ENCODE measurements at regions not wholly inside any gene's neighbourhood (a gene's known extent, or its start where the extent isn't known, plus 50 kb on each side); places are given as distances from the start of the nearest gene placed in this dataset.

DNA sequence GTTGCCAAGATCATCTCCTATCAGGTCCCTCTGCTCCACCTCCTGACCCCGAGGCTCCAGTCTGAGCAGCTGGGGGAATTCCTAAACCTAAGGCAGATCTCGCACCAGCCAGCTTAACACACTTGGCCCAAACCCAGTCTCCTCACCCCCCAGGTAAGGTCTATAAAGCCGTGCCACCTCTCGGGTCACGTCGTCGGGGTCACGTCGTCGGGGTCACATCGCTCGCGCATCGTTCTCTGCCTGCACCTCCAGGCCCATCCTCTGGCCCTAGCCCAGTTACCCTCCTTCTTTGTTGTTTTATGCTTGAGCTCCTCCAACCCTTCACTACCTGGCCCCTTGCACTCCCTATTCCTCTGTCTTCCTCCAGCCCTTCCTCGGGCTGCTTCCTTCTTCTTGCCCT is 77.2 kb downstream of the CTSL start:
- TF ChIP-seq, protein P1, sequence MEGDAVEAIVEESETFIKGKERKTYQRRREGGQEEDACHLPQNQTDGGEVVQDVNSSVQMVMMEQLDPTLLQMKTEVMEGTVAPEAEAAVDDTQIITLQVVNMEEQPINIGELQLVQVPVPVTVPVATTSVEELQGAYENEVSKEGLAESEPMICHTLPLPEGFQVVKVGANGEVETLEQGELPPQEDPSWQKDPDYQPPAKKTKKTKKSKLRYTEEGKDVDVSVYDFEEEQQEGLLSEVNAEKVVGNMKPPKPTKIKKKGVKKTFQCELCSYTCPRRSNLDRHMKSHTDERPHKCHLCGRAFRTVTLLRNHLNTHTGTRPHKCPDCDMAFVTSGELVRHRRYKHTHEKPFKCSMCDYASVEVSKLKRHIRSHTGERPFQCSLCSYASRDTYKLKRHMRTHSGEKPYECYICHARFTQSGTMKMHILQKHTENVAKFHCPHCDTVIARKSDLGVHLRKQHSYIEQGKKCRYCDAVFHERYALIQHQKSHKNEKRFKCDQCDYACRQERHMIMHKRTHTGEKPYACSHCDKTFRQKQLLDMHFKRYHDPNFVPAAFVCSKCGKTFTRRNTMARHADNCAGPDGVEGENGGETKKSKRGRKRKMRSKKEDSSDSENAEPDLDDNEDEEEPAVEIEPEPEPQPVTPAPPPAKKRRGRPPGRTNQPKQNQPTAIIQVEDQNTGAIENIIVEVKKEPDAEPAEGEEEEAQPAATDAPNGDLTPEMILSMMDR (IDR thresholded peaks at IDR 0.05; ENCODE audit: control insufficient read depth, extremely low read depth, insufficient read depth): no peak
- H3K4me3 ChIP-seq (ENCODE audit: low read depth, low read length): no peak overlapping the region
- DNase-seq (ENCODE audit: low read depth): no peak

DNA sequence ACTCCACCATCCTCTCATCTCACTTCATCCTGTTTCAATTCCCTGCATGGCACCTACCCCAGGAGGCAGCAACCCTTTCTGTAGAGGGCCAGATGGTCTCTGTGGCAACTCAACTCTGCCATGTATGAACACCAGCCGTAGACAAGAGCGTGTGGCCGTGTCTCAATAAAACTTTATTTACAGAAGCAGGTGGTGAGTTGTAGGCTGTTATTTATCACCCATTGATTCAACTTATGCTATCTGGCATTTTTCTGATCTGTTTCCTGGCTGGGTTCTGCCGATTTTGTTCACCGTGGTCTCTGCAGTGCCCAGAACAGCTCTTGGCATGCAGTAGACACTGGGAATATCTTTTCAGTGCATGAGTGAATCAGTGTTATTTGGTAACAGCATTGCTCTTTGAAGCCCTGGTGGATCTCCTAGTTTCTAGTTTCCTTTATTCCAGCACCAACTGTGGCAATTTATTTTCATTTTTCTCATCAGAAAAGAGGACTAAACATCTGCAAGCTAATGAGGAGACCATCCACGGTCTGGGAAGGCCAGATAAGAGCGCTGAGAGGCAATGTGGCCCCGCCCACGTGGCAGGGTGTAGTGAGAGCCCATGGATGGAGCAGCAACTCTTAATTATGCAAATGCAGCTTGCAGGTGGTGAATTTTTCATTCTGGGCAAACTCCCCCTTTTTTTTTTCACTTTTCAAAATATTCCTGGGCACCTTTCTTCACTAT is 77.9 kb downstream of the CTSL start:
- DNase-seq (ENCODE audit: low read depth): no peak
- H3K4me3 ChIP-seq (ENCODE audit: low read depth, low read length): no peak overlapping the region
- TF ChIP-seq, protein P1 (IDR thresholded peaks at IDR 0.05; ENCODE audit: control insufficient read depth, extremely low read depth, insufficient read depth): no peak

DNA sequence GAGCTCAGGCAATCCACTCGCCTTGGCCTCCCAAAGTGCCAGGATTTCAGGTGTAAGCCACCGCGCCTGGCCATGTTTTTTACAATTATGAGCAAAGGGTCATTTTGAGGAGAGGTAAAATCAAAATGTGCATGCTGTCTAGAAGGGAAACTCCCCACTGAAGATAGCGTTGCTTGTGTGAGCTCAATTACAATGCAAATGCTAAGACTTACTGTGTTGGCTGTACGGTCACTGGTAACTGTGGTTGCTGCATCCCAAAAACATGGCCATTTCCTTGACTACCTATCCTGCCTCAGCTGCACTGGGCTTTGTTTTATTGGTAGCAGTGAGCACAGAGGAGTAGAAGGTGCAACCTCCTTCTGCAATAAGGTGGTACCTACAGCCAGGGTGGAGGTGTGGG is 77.4 kb upstream of the SPATA31E1 start:
- no peak overlapping the region for H3K4me3 ChIP-seq (ENCODE audit: low read depth, low read length)
- TF ChIP-seq, protein P1 (IDR thresholded peaks at IDR 0.05; ENCODE audit: control insufficient read depth, extremely low read depth, insufficient read depth): no peak
- DNase-seq (ENCODE audit: low read depth): no peak

DNA sequence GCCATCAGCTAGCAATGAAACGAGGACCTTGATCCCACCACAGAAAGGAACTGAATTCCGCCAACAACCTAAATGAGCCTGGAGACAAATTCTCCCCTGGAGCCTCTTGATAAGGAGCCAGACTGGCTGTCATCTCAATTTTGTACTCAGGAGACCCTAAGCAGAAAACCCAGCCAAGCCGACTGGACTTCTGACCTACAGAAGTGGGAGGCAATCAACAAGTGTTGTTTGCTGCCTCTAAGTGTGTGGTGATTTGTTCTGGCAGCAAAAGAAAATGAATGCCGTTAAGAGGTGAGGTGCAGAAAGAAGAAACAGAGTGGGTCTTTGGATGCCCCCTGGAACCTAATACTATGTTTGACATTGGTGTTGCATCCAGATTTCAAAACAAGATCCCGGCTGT is 72.7 kb upstream of the SPATA31E1 start:
- TF ChIP-seq, protein P1 (IDR thresholded peaks at IDR 0.05; ENCODE audit: control insufficient read depth, extremely low read depth, insufficient read depth): no peak
- no peak overlapping the region for H3K4me3 ChIP-seq (ENCODE audit: low read depth, low read length)
- no peak for DNase-seq (ENCODE audit: low read depth)

DNA sequence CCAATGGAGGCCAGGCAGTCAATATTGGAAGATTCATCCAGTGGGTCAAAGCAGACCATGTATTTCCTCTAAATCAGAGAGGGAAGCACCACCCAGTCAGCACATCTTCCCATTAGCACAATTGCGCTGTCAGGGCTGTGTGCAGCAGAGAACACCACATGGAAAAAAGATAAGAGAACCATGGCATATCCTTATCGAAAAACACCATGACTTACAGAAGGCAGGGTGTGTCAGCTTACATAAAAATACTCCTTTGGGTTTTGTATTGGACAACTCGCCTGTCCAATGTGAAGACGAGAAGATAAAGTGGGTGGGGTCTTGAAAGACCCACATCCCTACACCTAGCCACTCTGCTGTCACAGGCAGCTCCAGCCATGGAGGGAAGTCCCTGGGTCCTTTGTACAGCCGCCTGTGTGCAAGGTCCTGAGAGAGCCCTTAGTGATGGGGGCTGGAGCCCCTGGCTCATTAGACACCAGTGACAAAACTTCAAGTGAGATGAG is 71.9 kb upstream of the SPATA31E1 start:
- TF ChIP-seq, protein P1 (IDR thresholded peaks at IDR 0.05; ENCODE audit: control insufficient read depth, extremely low read depth, insufficient read depth): no peak
- H3K4me3 ChIP-seq (ENCODE audit: low read depth, low read length): no peak overlapping the region
- DNase-seq (ENCODE audit: low read depth): no peak

DNA sequence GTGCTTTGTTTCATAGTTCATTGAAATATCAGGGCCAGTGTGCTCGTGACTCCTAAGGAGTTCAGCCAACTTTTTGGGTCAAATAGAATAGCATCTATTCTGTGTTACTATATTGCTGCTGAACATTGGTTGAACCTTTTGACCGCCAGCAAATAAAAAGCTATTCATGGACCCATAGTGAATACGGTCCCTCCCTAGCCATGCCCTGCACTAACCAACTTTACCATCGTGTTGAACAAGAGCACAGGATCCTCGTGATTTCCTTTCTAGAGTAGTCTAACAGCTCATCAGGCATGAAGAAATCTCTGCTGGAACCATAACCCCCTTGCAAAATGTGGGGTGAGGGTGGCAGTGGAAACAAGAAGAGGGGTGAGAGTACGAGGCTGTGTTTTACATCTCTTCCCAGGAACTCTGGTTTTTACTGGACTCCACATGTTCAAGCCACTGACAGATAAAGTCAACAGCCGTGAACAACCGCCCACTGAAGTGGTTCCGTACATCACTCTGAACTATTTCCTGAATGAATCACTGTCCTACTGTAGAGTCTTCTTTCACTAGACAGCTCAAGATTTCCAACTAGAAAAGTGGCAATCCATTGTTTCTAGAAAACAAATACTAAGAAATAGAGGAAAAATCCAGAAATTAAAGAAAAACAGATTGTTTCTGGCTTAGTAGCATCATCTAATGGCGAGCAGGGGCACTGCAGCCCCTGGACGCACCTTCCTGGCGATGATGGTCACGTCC is 70.1 kb upstream of the SPATA31E1 start:
- no peak for DNase-seq (ENCODE audit: low read depth)
- TF ChIP-seq, protein P1 (IDR thresholded peaks at IDR 0.05; ENCODE audit: control insufficient read depth, extremely low read depth, insufficient read depth): peak; percentile 94
- H3K4me3 ChIP-seq (ENCODE audit: low read depth, low read length): no peak overlapping the region

Measured in LNCaP clone FGC (cell line).